ENCODE measurements at regions not wholly inside any gene's neighbourhood (a gene's known extent, or its start where the extent isn't known, plus 50 kb on each side); places are given as distances from the start of the nearest gene placed in this dataset.

GRCh38 chr22:26777156-26777801, 119.9 kb downstream of the MIAT start:
- Histone ChIP-seq H3K9me2 (replicated peaks; ENCODE audit: insufficient read depth, low read length) (no peaks in the 10 kb centered on the region), H3K4me1 (ENCODE audit: low read length) (no peaks in the 10 kb centered on the region), H4K20me1 (ENCODE audit: insufficient read depth, low read length) (no peaks in the 10 kb centered on the region), H3K9me3 (replicated peaks; ENCODE audit: insufficient read depth, low read length) (no peaks in the 10 kb centered on the region), H3K9ac (ENCODE audit: low read length) (no peak overlapping the region), H3K36me3 (replicated peaks; ENCODE audit: insufficient read depth, low read length) (peaks cover 5% of the 10 kb centered on the region; the same call in 1 of the 2 replicates), H3F3A (ENCODE audit: insufficient read depth, low read length) (no peaks in the 10 kb centered on the region), H3K79me2 (ENCODE audit: low read length) (no peaks in the 10 kb centered on the region), H3K4me3 (ENCODE audit: low read length) (no peak overlapping the region), H3K4me2 (ENCODE audit: low read depth, low read length) (no peak overlapping the region), H3K27ac (ENCODE audit: low read length) (no peak overlapping the region), H3K27me3 (replicated peaks; ENCODE audit: insufficient read depth, low read length) (no peaks in the 10 kb centered on the region), H2AFZ (ENCODE audit: low read length) (no peak overlapping the region)
- DNase-seq: no peak
- TF ChIP-seq EZH2phosphoT487 (IDR thresholded peaks at IDR 0.05; ENCODE audit: low read length) (no peak), CTCF (IDR thresholded peaks at IDR 0.05; ENCODE audit: low read length) (no peak), EZH2 (optimal IDR thresholded peaks at IDR 0.05; ENCODE audit: low read depth, low read length) (no peak)

- Histone ChIP-seq H3K4me3 (ENCODE audit: low read length) (no peak overlapping the region), H3K4me2 (ENCODE audit: low read depth, low read length) (no peak overlapping the region), H3K79me2 (ENCODE audit: low read length) (no peaks in the 10 kb centered on the region), H3K9me3 (replicated peaks; ENCODE audit: insufficient read depth, low read length) (no peaks in the 10 kb centered on the region), H3F3A (ENCODE audit: insufficient read depth, low read length) (no peaks in the 10 kb centered on the region), H4K20me1 (ENCODE audit: insufficient read depth, low read length) (no peaks in the 10 kb centered on the region), H2AFZ (ENCODE audit: low read length) (no peak overlapping the region), H3K27ac (ENCODE audit: low read length) (no peak overlapping the region), H3K36me3 (replicated peaks; ENCODE audit: insufficient read depth, low read length) (peaks cover 5% of the 10 kb centered on the region; the same call in 1 of the 2 replicates), H3K9ac (ENCODE audit: low read length) (no peak overlapping the region), H3K9me2 (replicated peaks; ENCODE audit: insufficient read depth, low read length) (no peaks in the 10 kb centered on the region), H3K27me3 (replicated peaks; ENCODE audit: insufficient read depth, low read length) (no peaks in the 10 kb centered on the region), H3K4me1 (ENCODE audit: low read length) (no peaks in the 10 kb centered on the region)
- DNase-seq: no peak
- TF ChIP-seq EZH2 (optimal IDR thresholded peaks at IDR 0.05; ENCODE audit: low read depth, low read length): no peak
- no peak for TF ChIP-seq CTCF (IDR thresholded peaks at IDR 0.05; ENCODE audit: low read length)
- no peak for TF ChIP-seq EZH2phosphoT487 (IDR thresholded peaks at IDR 0.05; ENCODE audit: low read length)
Observed at GRCh38 chr22:26778372-26778771, 121.0 kb downstream of the MIAT start.

GRCh38 chr22:26779108-26779507, 121.7 kb downstream of the MIAT start:
- H4K20me1 ChIP-seq (ENCODE audit: insufficient read depth, low read length): no peaks in the 10 kb centered on the region
- no peaks in the 10 kb centered on the region for H3K4me1 ChIP-seq (ENCODE audit: low read length)
- no peak for DNase-seq
- H3K79me2 ChIP-seq (ENCODE audit: low read length): no peaks in the 10 kb centered on the region
- H3F3A ChIP-seq (ENCODE audit: insufficient read depth, low read length): no peaks in the 10 kb centered on the region
- H3K36me3 ChIP-seq (replicated peaks; ENCODE audit: insufficient read depth, low read length): peaks cover 5% of the 10 kb centered on the region; the same call in 1 of the 2 replicates
- TF ChIP-seq EZH2 (optimal IDR thresholded peaks at IDR 0.05; ENCODE audit: low read depth, low read length) (no peak), EZH2phosphoT487 (IDR thresholded peaks at IDR 0.05; ENCODE audit: low read length) (no peak), CTCF (IDR thresholded peaks at IDR 0.05; ENCODE audit: low read length) (no peak)
- no peak overlapping the region for H3K4me3 ChIP-seq (ENCODE audit: low read length)
- no peaks in the 10 kb centered on the region for H3K27me3 ChIP-seq (replicated peaks; ENCODE audit: insufficient read depth, low read length)
- H3K9me2 ChIP-seq (replicated peaks; ENCODE audit: insufficient read depth, low read length): no peaks in the 10 kb centered on the region
- no peak overlapping the region for H2AFZ ChIP-seq (ENCODE audit: low read length)
- no peak overlapping the region for H3K4me2 ChIP-seq (ENCODE audit: low read depth, low read length)
- no peak overlapping the region for H3K27ac ChIP-seq (ENCODE audit: low read length)
- no peaks in the 10 kb centered on the region for H3K9me3 ChIP-seq (replicated peaks; ENCODE audit: insufficient read depth, low read length)
- H3K9ac ChIP-seq (ENCODE audit: low read length): no peak overlapping the region

All from MM.1S (cell line).